OCI-LY3 (cell line): ENCODE measurements at regions not wholly inside any gene's neighbourhood (a gene's known extent, or its start where the extent isn't known, plus 50 kb on each side); places are given as distances from the start of the nearest gene placed in this dataset.

Experiments used
- EZH2phosphoT487 ChIP-seq: fragments of 200-600 bp; shearing (Covaris generic); IDR thresholded peaks from 2 replicates; pipeline ENCODE4 v1.6.1; 2018; ENCODE audit warnings: antibody characterized with exemption, mixed run types, low read depth
- TF ChIP-seq, protein P1 (sequence below): fragments of 200-600, 300-600 bp; sonication (generic); IDR thresholded peaks from 2 replicates; pipeline ENCODE4 v1.5.1; 2014; ENCODE audit warnings: antibody characterized with exemption, low read length, low read depth

DNA sequence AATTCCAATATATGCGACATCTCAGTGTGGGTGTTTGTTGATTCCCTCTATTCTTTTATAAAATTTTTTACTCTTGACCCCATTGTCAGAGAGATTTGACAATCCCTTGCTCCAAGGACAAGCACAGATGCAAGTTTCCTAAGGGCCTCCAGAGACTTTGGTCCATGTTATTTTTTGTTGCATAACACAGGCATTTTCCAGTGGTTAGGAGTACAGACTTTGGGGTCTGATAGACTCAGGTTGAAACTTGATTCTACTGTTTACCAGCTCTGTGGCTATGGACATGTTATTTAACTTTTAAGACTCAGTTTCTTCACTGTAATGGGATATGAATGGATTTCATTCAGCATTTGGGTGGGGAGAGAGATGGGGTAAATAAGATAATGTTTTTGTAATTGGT lies 361.3 kb downstream of the ENC1 start:
- TF ChIP-seq, protein P1, sequence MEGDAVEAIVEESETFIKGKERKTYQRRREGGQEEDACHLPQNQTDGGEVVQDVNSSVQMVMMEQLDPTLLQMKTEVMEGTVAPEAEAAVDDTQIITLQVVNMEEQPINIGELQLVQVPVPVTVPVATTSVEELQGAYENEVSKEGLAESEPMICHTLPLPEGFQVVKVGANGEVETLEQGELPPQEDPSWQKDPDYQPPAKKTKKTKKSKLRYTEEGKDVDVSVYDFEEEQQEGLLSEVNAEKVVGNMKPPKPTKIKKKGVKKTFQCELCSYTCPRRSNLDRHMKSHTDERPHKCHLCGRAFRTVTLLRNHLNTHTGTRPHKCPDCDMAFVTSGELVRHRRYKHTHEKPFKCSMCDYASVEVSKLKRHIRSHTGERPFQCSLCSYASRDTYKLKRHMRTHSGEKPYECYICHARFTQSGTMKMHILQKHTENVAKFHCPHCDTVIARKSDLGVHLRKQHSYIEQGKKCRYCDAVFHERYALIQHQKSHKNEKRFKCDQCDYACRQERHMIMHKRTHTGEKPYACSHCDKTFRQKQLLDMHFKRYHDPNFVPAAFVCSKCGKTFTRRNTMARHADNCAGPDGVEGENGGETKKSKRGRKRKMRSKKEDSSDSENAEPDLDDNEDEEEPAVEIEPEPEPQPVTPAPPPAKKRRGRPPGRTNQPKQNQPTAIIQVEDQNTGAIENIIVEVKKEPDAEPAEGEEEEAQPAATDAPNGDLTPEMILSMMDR, result no peak
- no peak for TF ChIP-seq EZH2phosphoT487
